ENCODE measurements at regions not wholly inside any gene's neighbourhood (a gene's known extent, or its start where the extent isn't known, plus 50 kb on each side); places are given as distances from the start of the nearest gene placed in this dataset.

GRCh38 chr1:57586842-57587241, 163.0 kb upstream of the DAB1 start:
- Mint-ChIP-seq H3K4me3 (no peak overlapping the region), H3K27ac (no peak overlapping the region), H3K27me3 (no peaks in the 10 kb centered on the region), H3K4me1 (no peaks in the 10 kb centered on the region), H3K9me3 (ENCODE audit: insufficient read depth) (no peaks in the 10 kb centered on the region)
- ATAC-seq (ENCODE audit: low read depth) (no peak), DNase-seq (no peak)
- Histone ChIP-seq H3K9ac (ENCODE audit: low read length) (no peak overlapping the region), H3K27me3 (replicated peaks in 1 of 4; ENCODE audit: control extremely low read depth in 1 of 4, control insufficient read depth in 3 of 4, insufficient read depth in 4 of 4, low read length in 3 of 4) (no peaks in the 10 kb centered on the region), H2AFZ (ENCODE audit: insufficient read depth, low read depth, low read length, poor library complexity, severe bottlenecking) (no peak overlapping the region), H3K4me3 (ENCODE audit: control extremely low read depth in 1 of 5, extremely low read depth in 1 of 5, insufficient read depth in 1 of 5, low read depth in 2 of 5, low read length in 4 of 5) (no peak overlapping the region), H3K27ac (ENCODE audit: low read length in 2 of 2) (no peak overlapping the region), H3K79me2 (ENCODE audit: control insufficient read depth, insufficient read depth, low read length) (no peaks in the 10 kb centered on the region), H3K9me3 (ENCODE audit: control extremely low read depth in 1 of 3, control insufficient read depth in 2 of 3, insufficient read depth in 1 of 3, low read length in 2 of 3) (no peaks in the 10 kb centered on the region), H3K36me3 (replicated peaks in 1 of 2; ENCODE audit: control extremely low read depth in 1 of 2, control insufficient read depth in 1 of 2, extremely low read depth in 1 of 2, insufficient read depth in 2 of 2, low read length in 1 of 2) (no peaks in the 10 kb centered on the region), H3K4me1 (ENCODE audit: control insufficient read depth in 2 of 2, insufficient read depth in 2 of 2, low read length in 2 of 2) (no peaks in the 10 kb centered on the region), H3K4me2 (replicated peaks; ENCODE audit: low read depth, low read length, poor library complexity, severe bottlenecking) (no peak overlapping the region), H4K20me1 (ENCODE audit: control insufficient read depth, insufficient read depth, low read length, poor library complexity, severe bottlenecking) (no peaks in the 10 kb centered on the region)
- CTCF ChIA-PET: no interaction called here
- TF ChIP-seq EZH2 (IDR thresholded peaks at IDR 0.05; ENCODE audit: borderline replicate concordance, insufficient read depth, low read depth, low read length, poor library complexity, severe bottlenecking) (no peak), CTCF (IDR thresholded peaks at IDR 0.05) (no peak)
- intact Hi-C loops (cut with micrococcal nuclease): no loop called here
- POLR2A ChIA-PET: no interaction called here

- no peak overlapping the region for H3K4me3 Mint-ChIP-seq
- DNase-seq (no peak), ATAC-seq (ENCODE audit: low read depth) (no peak)
- Histone ChIP-seq H3K4me2 (replicated peaks; ENCODE audit: low read depth, low read length, poor library complexity, severe bottlenecking) (no peak overlapping the region), H3K4me1 (ENCODE audit: control insufficient read depth in 2 of 2, insufficient read depth in 2 of 2, low read length in 2 of 2) (no peaks in the 10 kb centered on the region), H3K79me2 (ENCODE audit: control insufficient read depth, insufficient read depth, low read length) (no peaks in the 10 kb centered on the region), H3K9me3 (ENCODE audit: control extremely low read depth in 1 of 3, control insufficient read depth in 2 of 3, insufficient read depth in 1 of 3, low read length in 2 of 3) (no peaks in the 10 kb centered on the region), H3K9ac (ENCODE audit: low read length) (no peak overlapping the region), H3K36me3 (replicated peaks in 1 of 2; ENCODE audit: control extremely low read depth in 1 of 2, control insufficient read depth in 1 of 2, extremely low read depth in 1 of 2, insufficient read depth in 2 of 2, low read length in 1 of 2) (no peaks in the 10 kb centered on the region), H3K27me3 (replicated peaks in 1 of 4; ENCODE audit: control extremely low read depth in 1 of 4, control insufficient read depth in 3 of 4, insufficient read depth in 4 of 4, low read length in 3 of 4) (no peaks in the 10 kb centered on the region), H4K20me1 (ENCODE audit: control insufficient read depth, insufficient read depth, low read length, poor library complexity, severe bottlenecking) (no peaks in the 10 kb centered on the region), H3K27ac (ENCODE audit: low read length in 2 of 2) (no peak overlapping the region), H3K4me3 (ENCODE audit: control extremely low read depth in 1 of 5, extremely low read depth in 1 of 5, insufficient read depth in 1 of 5, low read depth in 2 of 5, low read length in 4 of 5) (no peak overlapping the region), H2AFZ (ENCODE audit: insufficient read depth, low read depth, low read length, poor library complexity, severe bottlenecking) (no peak overlapping the region)
- H3K9me3 Mint-ChIP-seq (ENCODE audit: insufficient read depth): no peaks in the 10 kb centered on the region
- TF ChIP-seq EZH2 (IDR thresholded peaks at IDR 0.05; ENCODE audit: borderline replicate concordance, insufficient read depth, low read depth, low read length, poor library complexity, severe bottlenecking) (no peak), CTCF (IDR thresholded peaks at IDR 0.05) (no peak)
- ChIA-PET CTCF (no interaction called here), POLR2A (no interaction called here)
- no peaks in the 10 kb centered on the region for H3K4me1 Mint-ChIP-seq
- H3K27me3 Mint-ChIP-seq: no peaks in the 10 kb centered on the region
- intact Hi-C loops (cut with micrococcal nuclease): no loop called here
- no peak overlapping the region for H3K27ac Mint-ChIP-seq
Measured at GRCh38 chr1:57578680-57579079, 154.8 kb upstream of the DAB1 start.
